GM23338 (cell line): ENCODE measurements at regions not wholly inside any gene's neighbourhood (a gene's known extent, or its start where the extent isn't known, plus 50 kb on each side); places are given as distances from the start of the nearest gene placed in this dataset.

Experiments used
- CREB1 ChIP-seq: fragments of 250-450 bp; sonication (Bioruptor Pico); IDR thresholded peaks from 2 replicates; pipeline ENCODE4 v1.5.0; 2020; ENCODE audit warnings: low read depth, mild to moderate bottlenecking, moderate library complexity
- EZH2 ChIP-seq: fragments of 200-600 bp; sonication (generic); IDR thresholded peaks from one replicate; pipeline ENCODE4 v1.8.0; 2017; ENCODE audit warnings: antibody characterized with exemption, mild to moderate bottlenecking, low read depth; ENCODE audit not compliant: unreplicated experiment
- EZH2phosphoT487 ChIP-seq: fragments of 200-600 bp; sonication (generic); IDR thresholded peaks from one replicate; pipeline ENCODE4 v1.8.1; 2018; ENCODE audit warnings: antibody characterized with exemption; ENCODE audit not compliant: unreplicated experiment
- JUNB ChIP-seq: IDR thresholded peaks from one replicate; pipeline ENCODE4 v1.6.1; 2016; ENCODE audit warnings: antibody characterized with exemption; ENCODE audit not compliant: unreplicated experiment
- POLR2AphosphoS5 ChIP-seq: IDR thresholded peaks from 2 replicates; pipeline ENCODE4 v1.6.1; 2016; ENCODE audit warnings: antibody characterized with exemption, low read depth
- ZNF114 ChIP-seq: fragments of 250-450 bp; sonication (Bioruptor Pico); IDR thresholded peaks from 2 replicates; pipeline ENCODE4 v1.5.0; 2020; ENCODE audit warnings: mild to moderate bottlenecking, moderate library complexity
- TF ChIP-seq, protein P1 (sequence below), 2 experiments: fragments of 200-600 bp in 1 of 2; sonication (generic) in 1 of 2; conservative IDR thresholded peaks; 2 replicates each; pipeline versions ENCODE4 v1.5.1 to v1.6.1; 2016 to 2017; ENCODE audit warnings: antibody characterized with exemption in 2 of 2, low read depth in 2 of 2, mild to moderate bottlenecking in 2 of 2, moderate library complexity in 1 of 2
- TF ChIP-seq, protein P2 (sequence below): IDR thresholded peaks from one replicate; pipeline ENCODE4 v1.6.1; 2018; ENCODE audit warnings: antibody characterized with exemption; ENCODE audit not compliant: unreplicated experiment

DNA sequence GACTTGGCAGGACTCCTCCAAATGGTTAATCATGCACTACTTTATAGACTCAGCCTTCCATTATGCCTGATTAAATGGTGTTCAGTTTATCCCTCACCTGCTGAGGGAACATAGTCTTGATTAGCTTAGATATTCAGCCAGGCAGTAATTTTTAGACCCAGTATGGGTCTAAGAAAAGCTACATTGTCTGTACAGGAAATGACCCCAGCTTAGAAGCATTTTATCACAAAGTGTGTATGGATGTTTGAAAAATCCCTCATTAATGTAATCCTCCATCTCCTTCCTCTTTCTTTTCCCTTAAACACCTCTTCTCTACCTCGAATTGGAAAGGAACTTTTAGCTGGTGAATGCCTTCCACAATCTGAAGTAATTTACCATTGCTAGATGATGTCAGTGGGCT is 252.2 kb upstream of the BMP2 start:
- TF ChIP-seq, protein P1, sequence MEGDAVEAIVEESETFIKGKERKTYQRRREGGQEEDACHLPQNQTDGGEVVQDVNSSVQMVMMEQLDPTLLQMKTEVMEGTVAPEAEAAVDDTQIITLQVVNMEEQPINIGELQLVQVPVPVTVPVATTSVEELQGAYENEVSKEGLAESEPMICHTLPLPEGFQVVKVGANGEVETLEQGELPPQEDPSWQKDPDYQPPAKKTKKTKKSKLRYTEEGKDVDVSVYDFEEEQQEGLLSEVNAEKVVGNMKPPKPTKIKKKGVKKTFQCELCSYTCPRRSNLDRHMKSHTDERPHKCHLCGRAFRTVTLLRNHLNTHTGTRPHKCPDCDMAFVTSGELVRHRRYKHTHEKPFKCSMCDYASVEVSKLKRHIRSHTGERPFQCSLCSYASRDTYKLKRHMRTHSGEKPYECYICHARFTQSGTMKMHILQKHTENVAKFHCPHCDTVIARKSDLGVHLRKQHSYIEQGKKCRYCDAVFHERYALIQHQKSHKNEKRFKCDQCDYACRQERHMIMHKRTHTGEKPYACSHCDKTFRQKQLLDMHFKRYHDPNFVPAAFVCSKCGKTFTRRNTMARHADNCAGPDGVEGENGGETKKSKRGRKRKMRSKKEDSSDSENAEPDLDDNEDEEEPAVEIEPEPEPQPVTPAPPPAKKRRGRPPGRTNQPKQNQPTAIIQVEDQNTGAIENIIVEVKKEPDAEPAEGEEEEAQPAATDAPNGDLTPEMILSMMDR (conservative IDR thresholded peaks at IDR 0.05; ENCODE audit: low read depth in 2 of 2), result no peak
- TF ChIP-seq, protein P2, sequence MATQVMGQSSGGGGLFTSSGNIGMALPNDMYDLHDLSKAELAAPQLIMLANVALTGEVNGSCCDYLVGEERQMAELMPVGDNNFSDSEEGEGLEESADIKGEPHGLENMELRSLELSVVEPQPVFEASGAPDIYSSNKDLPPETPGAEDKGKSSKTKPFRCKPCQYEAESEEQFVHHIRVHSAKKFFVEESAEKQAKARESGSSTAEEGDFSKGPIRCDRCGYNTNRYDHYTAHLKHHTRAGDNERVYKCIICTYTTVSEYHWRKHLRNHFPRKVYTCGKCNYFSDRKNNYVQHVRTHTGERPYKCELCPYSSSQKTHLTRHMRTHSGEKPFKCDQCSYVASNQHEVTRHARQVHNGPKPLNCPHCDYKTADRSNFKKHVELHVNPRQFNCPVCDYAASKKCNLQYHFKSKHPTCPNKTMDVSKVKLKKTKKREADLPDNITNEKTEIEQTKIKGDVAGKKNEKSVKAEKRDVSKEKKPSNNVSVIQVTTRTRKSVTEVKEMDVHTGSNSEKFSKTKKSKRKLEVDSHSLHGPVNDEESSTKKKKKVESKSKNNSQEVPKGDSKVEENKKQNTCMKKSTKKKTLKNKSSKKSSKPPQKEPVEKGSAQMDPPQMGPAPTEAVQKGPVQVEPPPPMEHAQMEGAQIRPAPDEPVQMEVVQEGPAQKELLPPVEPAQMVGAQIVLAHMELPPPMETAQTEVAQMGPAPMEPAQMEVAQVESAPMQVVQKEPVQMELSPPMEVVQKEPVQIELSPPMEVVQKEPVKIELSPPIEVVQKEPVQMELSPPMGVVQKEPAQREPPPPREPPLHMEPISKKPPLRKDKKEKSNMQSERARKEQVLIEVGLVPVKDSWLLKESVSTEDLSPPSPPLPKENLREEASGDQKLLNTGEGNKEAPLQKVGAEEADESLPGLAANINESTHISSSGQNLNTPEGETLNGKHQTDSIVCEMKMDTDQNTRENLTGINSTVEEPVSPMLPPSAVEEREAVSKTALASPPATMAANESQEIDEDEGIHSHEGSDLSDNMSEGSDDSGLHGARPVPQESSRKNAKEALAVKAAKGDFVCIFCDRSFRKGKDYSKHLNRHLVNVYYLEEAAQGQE, result no peak
- TF ChIP-seq EZH2phosphoT487 (no peak), ZNF114 (CRISPR knock-in tag) (no peak), CREB1 (CRISPR knock-in tag) (no peak), POLR2AphosphoS5 (no peak), JUNB (no peak), EZH2 (no peak)
